SK-N-SH treated with all-trans-retinoic acid at 6 μM for 48 hours (cell line): ENCODE measurements at regions not wholly inside any gene's neighbourhood (a gene's known extent, or its start where the extent isn't known, plus 50 kb on each side); places are given as distances from the start of the nearest gene placed in this dataset.

Experiments
- BACH2 ChIP-seq: fragments of 250-450 bp; sonication (Bioruptor Pico); IDR thresholded peaks from 2 replicates; pipeline ENCODE4 v1.9.0; 2021; ENCODE audit warnings: mild to moderate bottlenecking, borderline replicate concordance
- CREB5 ChIP-seq: fragments of 250-450 bp; sonication (Bioruptor Pico); IDR thresholded peaks from 2 replicates; pipeline ENCODE4 v1.5.1; 2020; ENCODE audit warnings: low read depth, mild to moderate bottlenecking, moderate library complexity
- CSDC2 ChIP-seq: fragments of 250-450 bp; sonication (Bioruptor Pico); IDR thresholded peaks from 2 replicates; pipeline ENCODE4 v1.5.0; 2020; ENCODE audit warnings: mild to moderate bottlenecking, moderate library complexity
- GLIS3 ChIP-seq: fragments of 250-450 bp; sonication (Bioruptor Pico); IDR thresholded peaks from 2 replicates; pipeline ENCODE4 v1.5.0; 2020; ENCODE audit warnings: mild to moderate bottlenecking, moderate library complexity
- POU6F1 ChIP-seq: fragments of 250-450 bp; sonication (Bioruptor Pico); IDR thresholded peaks from 2 replicates; pipeline ENCODE4 v1.8.0; 2021; ENCODE audit warnings: low read depth, mild to moderate bottlenecking, moderate library complexity, borderline replicate concordance
- PPARA ChIP-seq: fragments of 250-450 bp; sonication (Bioruptor Pico); IDR thresholded peaks from 2 replicates; pipeline ENCODE4 v1.5.0; 2020; ENCODE audit warnings: mild to moderate bottlenecking, borderline replicate concordance
- TCF4 ChIP-seq: fragments of 250-450 bp; sonication (Bioruptor Pico); IDR thresholded peaks from 2 replicates; pipeline ENCODE4 v1.8.0; 2021; ENCODE audit warnings: mild to moderate bottlenecking, moderate library complexity, borderline replicate concordance
- TOX ChIP-seq: fragments of 250-450 bp; sonication (Bioruptor Pico); IDR thresholded peaks from 2 replicates; pipeline ENCODE4 v1.8.0; 2021; ENCODE audit warnings: mild to moderate bottlenecking, moderate library complexity, borderline replicate concordance
- TSHZ2 ChIP-seq: fragments of 250-450 bp; sonication (Bioruptor Pico); IDR thresholded peaks from 2 replicates; pipeline ENCODE4 v1.5.0; 2020; ENCODE audit warnings: mild to moderate bottlenecking, moderate library complexity
- ZC3H10 ChIP-seq: fragments of 250-450 bp; sonication (Bioruptor Pico); IDR thresholded peaks from 2 replicates; pipeline ENCODE4 v1.5.1; 2021; ENCODE audit warnings: mild to moderate bottlenecking, moderate library complexity

- no peak for TF ChIP-seq TOX (CRISPR knock-in tag)
- no peak for TF ChIP-seq BACH2
- TF ChIP-seq ZC3H10 (CRISPR knock-in tag): no peak
- TF ChIP-seq PPARA (CRISPR knock-in tag): no peak
- TF ChIP-seq TCF4 (CRISPR knock-in tag): no peak
- no peak for TF ChIP-seq POU6F1
- no peak for TF ChIP-seq CSDC2
- no peak for TF ChIP-seq GLIS3
- no peak for TF ChIP-seq TSHZ2 (CRISPR knock-in tag)
- no peak for TF ChIP-seq CREB5 (CRISPR knock-in tag)
These were observed 374.0 kb downstream of the DIRAS2 start for GRCh38 chr9:90268613-90269012.
